SKM-1 (cell line): ENCODE measurements at regions not wholly inside any gene's neighbourhood (a gene's known extent, or its start where the extent isn't known, plus 50 kb on each side); places are given as distances from the start of the nearest gene placed in this dataset.
"Not testable (repeated sequence)": the region's sequence is repeated elsewhere in the genome, so short reads cannot be mapped to it uniquely, and the experiment has no call there.

Experiments
- DNase-seq: peaks from one replicate; lab custom pipeline; 2025; ENCODE audit not compliant: unreplicated experiment; lab: John Stamatoyannopoulos, UW

- DNase-seq: no peak
Observed at GRCh38 chr13:90448466-90449037, 898.9 kb upstream of the MIR17HG start.

- DNase-seq: no peak
Observed at GRCh38 chr13:90453342-90453741, 894.1 kb upstream of the MIR17HG start.

- DNase-seq: no peak
Observed at GRCh38 chr13:90454002-90454636, 893.4 kb upstream of the MIR17HG start.

- no peak for DNase-seq
Observed at GRCh38 chr13:90455067-90455466, 892.4 kb upstream of the MIR17HG start.

- no peak for DNase-seq
Observed at GRCh38 chr13:90455823-90456222, 891.7 kb upstream of the MIR17HG start.

- no peak for DNase-seq
Observed at GRCh38 chr13:90461398-90461797, 886.1 kb upstream of the MIR17HG start.

GRCh38 chr13:90477216-90477615 lies 870.3 kb upstream of the MIR17HG start:
- DNase-seq: no peak

- no peak for DNase-seq
Observed at GRCh38 chr13:90483906-90484305, 863.6 kb upstream of the MIR17HG start.

- no peak for DNase-seq
Observed at GRCh38 chr13:90485436-90485835, 862.1 kb upstream of the MIR17HG start.

- DNase-seq: no peak
Observed at GRCh38 chr13:90492872-90493271, 854.6 kb upstream of the MIR17HG start.

- DNase-seq: no peak
Observed at GRCh38 chr13:90493667-90494066, 853.8 kb upstream of the MIR17HG start.

GRCh38 chr13:90494849-90495248 lies 852.6 kb upstream of the MIR17HG start:
- not testable (repeated sequence) for DNase-seq

GRCh38 chr13:90498096-90498495 lies 849.4 kb upstream of the MIR17HG start:
- DNase-seq: no peak

- no peak for DNase-seq
Observed at GRCh38 chr13:90498816-90499215, 848.7 kb upstream of the MIR17HG start.

- no peak for DNase-seq
Observed at GRCh38 chr13:90500569-90500968, 846.9 kb upstream of the MIR17HG start.

- DNase-seq: no peak
Observed at GRCh38 chr13:90502153-90502552, 845.3 kb upstream of the MIR17HG start.

- DNase-seq: no peak
Observed at GRCh38 chr13:90502762-90503161, 844.7 kb upstream of the MIR17HG start.

- no peak for DNase-seq
Observed at GRCh38 chr13:90510319-90510718, 837.2 kb upstream of the MIR17HG start.

GRCh38 chr13:90511903-90512302 lies 835.6 kb upstream of the MIR17HG start:
- DNase-seq: no peak

GRCh38 chr13:90514712-90515111 lies 832.8 kb upstream of the MIR17HG start:
- not testable (repeated sequence) for DNase-seq

GRCh38 chr13:90518417-90518816 lies 829.1 kb upstream of the MIR17HG start:
- no peak for DNase-seq

GRCh38 chr13:90519157-90519556 lies 828.3 kb upstream of the MIR17HG start:
- no peak for DNase-seq

- no peak for DNase-seq
Observed at GRCh38 chr13:90526711-90527110, 820.8 kb upstream of the MIR17HG start.
